Body of pancreas (tissue), 4 donors: ENCODE measurements at regions not wholly inside any gene's neighbourhood (a gene's known extent, or its start where the extent isn't known, plus 50 kb on each side); places are given as distances from the start of the nearest gene placed in this dataset.

Source experiments
- ATAC-seq: fragments of 150-250 bp; one replicate; pipeline ENCODE4 v1.9.1; 2016
- DNase-seq, 4 donors: peaks; one replicate each; pipeline ENCODE4 v3.0.0-alpha.2; 2019
- H3K27ac ChIP-seq, 4 donors: fragments of 200-600 bp; sonication (generic); 1 replicate in 3 of 4; 2 replicates in 1 of 4; pipeline versions ENCODE4 v1.5.1 to v1.6.1; 2016 to 2019; ENCODE audit warnings: mild to moderate bottlenecking in 1 of 4, mixed read lengths in 1 of 4, moderate library complexity in 1 of 4
- H3K27me3 ChIP-seq, 2 donors: fragments of 200-600 bp; sonication (generic); one replicate each; pipeline ENCODE4 v1.6.0; 2016; ENCODE audit warnings: mild to moderate bottlenecking in 1 of 2
- H3K36me3 ChIP-seq, 2 donors: fragments of 200-600 bp; sonication (generic); replicated peaks in 1 of 2; 2 replicates each; pipeline ENCODE4 v1.5.1; 2016; ENCODE audit warnings: low read depth in 2 of 2; ENCODE audit not compliant: insufficient read depth in 1 of 2
- H3K4me1 ChIP-seq: fragments of 200-600 bp; sonication (generic); one replicate; pipeline ENCODE4 v1.6.0; 2016
- H3K4me3 ChIP-seq, 2 donors: fragments of 200-600 bp; sonication (generic); 1 replicate in 1 of 2; 2 replicates in 1 of 2; pipeline ENCODE4 v1.5.1; 2016 to 2019
- H3K9me3 ChIP-seq, 3 donors: fragments of 200-600 bp; sonication (generic); 1 replicate in 2 of 3; 2 replicates in 1 of 3; pipeline ENCODE4 v1.5.1; 2016
- POLR2A ChIP-seq, 3 donors: fragments of 450-650 bp; IDR thresholded peaks; one replicate each; pipeline ENCODE4 v1.6.1; 2016; ENCODE audit warnings: antibody characterized with exemption in 3 of 3, mild to moderate bottlenecking in 2 of 3
- WGBS, 2 donors: methylation state at CpG; one replicate each; pipeline ENCODE4 v1.1.5; 2017; 5-methylcytosine and 5-hydroxymethylcytosine counted together
- intact Hi-C: fragments of 100-400 bp; cut with DNase I; formaldehyde crosslinking; loops from one replicate; pipeline ENCODE4 v1.15.1; 2023
- TF ChIP-seq, protein P1 (sequence below), 7 experiments: fragments of 450-650 bp in 4 of 7; fragments of 200-600 bp in 3 of 7; sonication (generic) in 3 of 7; IDR thresholded peaks; one replicate each; pipeline ENCODE4 v1.5.1; 2016 to 2019; ENCODE audit warnings: antibody characterized with exemption in 7 of 7

DNA sequence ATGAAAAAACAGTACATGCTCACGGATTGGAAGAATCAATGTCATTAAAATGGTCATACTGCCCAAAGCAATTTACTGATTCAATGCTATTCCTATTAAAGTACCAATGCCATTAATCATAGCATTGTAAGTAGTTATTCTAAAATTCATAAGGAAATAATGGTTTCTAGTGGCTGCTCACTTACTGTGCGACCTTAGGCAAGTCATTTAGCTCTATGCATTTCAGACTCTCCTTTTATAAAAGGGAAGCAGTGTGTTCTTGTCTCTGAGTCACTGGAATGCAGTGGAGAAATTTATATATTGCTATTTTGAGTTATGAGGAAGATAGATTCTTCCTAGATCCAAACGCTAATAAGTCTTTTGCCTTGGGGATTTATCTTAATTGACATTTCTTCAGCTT, 174.8 kb downstream of the KCNA4 start:
- TF ChIP-seq POLR2A (IDR thresholded peaks at IDR 0.05) = no peak
- TF ChIP-seq, protein P1, sequence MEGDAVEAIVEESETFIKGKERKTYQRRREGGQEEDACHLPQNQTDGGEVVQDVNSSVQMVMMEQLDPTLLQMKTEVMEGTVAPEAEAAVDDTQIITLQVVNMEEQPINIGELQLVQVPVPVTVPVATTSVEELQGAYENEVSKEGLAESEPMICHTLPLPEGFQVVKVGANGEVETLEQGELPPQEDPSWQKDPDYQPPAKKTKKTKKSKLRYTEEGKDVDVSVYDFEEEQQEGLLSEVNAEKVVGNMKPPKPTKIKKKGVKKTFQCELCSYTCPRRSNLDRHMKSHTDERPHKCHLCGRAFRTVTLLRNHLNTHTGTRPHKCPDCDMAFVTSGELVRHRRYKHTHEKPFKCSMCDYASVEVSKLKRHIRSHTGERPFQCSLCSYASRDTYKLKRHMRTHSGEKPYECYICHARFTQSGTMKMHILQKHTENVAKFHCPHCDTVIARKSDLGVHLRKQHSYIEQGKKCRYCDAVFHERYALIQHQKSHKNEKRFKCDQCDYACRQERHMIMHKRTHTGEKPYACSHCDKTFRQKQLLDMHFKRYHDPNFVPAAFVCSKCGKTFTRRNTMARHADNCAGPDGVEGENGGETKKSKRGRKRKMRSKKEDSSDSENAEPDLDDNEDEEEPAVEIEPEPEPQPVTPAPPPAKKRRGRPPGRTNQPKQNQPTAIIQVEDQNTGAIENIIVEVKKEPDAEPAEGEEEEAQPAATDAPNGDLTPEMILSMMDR (IDR thresholded peaks at IDR 0.05) = no peak
- Histone ChIP-seq H3K36me3 (no peaks in the 10 kb centered on the region), H3K27me3 (no peaks in the 10 kb centered on the region), H3K27ac (no peak overlapping the region), H3K9me3 (no peaks in the 10 kb centered on the region), H3K4me1 (no peaks in the 10 kb centered on the region), H3K4me3 (no peak overlapping the region)
- intact Hi-C loops = no loop called here
- DNase-seq (no peak), ATAC-seq (no peak)
- 53 to 59% methylated on average over 3 of the region's 3 CpGs for WGBS, 2 donors

DNA sequence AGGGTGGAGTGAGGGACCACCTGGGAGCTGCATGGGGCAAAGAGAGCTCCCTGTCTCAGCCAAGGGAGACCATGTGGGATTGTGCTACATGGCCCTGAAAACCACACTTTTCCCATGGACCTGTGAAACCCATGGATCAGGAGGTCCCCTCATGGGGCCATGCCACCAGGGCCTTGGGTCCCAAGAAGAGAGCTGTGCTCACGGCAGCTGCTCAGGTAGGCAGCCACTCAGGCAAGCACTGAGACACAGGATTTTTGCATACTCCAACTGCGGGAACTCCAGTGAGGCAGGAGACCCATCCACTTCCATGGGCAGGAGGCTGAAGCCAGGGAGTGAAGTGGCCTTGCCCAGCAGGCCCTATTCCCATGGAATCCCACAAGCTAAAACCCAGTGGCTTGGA, 190.0 kb downstream of the KCNA4 start:
- no peaks in the 10 kb centered on the region for H3K27me3 ChIP-seq
- TF ChIP-seq, protein P1 (IDR thresholded peaks at IDR 0.05) = no peak
- TF ChIP-seq POLR2A (IDR thresholded peaks at IDR 0.05) = no peak
- no peak for DNase-seq
- no peaks in the 10 kb centered on the region for H3K36me3 ChIP-seq
- H3K4me1 ChIP-seq = no peaks in the 10 kb centered on the region
- ATAC-seq = no peak
- no peak overlapping the region for H3K4me3 ChIP-seq
- no peaks in the 10 kb centered on the region for H3K9me3 ChIP-seq
- WGBS, 2 donors = 73 to 79% methylated on average over 2 of the region's 2 CpGs
- no peak overlapping the region for H3K27ac ChIP-seq
- intact Hi-C loops = no loop called here

DNA sequence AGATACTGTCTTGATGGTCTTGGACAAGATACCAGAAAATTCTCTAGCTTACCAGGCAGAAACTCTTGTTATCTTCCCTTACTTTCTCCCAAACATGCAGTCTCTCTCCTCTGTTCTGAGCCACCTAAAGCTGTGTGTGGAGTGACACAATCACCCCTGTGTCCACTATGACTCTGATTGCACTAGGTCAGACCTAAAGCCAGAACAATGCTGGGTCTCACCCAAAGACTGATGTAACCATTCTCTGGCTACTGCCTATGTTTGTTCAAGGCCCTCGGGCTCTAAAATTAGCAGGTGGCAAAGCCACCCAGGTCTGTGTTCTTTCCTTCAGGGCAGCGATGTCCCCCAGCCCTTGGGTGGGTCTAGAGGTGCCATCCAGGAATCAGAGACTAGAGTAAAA, 200.5 kb downstream of the KCNA4 start:
- no peak for DNase-seq
- H3K27ac ChIP-seq = no peak overlapping the region
- H3K36me3 ChIP-seq = no peaks in the 10 kb centered on the region
- no peak for ATAC-seq
- intact Hi-C loops = no loop called here
- no peaks in the 10 kb centered on the region for H3K9me3 ChIP-seq
- TF ChIP-seq, protein P1 (IDR thresholded peaks at IDR 0.05) = no peak
- TF ChIP-seq POLR2A (IDR thresholded peaks at IDR 0.05) = no peak
- 45 to 58% methylated on average over 2 of the region's 2 CpGs for WGBS, 2 donors
- H3K27me3 ChIP-seq = no peaks in the 10 kb centered on the region
- H3K4me1 ChIP-seq = no peaks in the 10 kb centered on the region
- H3K4me3 ChIP-seq = no peak overlapping the region

DNA sequence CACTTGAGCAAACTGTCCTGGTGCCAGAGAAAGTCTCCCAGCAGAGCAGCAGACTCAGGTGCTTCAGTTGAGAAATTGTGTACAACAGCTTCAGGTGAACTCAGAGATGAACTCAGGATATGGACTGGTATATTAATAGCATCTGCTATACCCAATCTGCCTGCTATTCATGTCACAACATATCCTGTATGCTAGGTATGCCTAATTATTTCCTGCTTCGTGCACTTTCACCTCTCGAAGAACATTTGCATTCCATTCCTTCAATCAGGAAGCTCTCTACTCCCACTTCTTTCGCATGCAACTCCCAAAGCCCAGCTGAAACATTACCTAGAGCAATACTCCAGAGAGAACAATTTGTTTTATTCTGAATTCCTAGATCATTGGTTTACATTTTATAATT, 207.7 kb downstream of the KCNA4 start:
- Histone ChIP-seq H3K4me3 (no peak overlapping the region), H3K27ac (no peak overlapping the region), H3K4me1 (no peaks in the 10 kb centered on the region), H3K36me3 (no peaks in the 10 kb centered on the region), H3K27me3 (no peaks in the 10 kb centered on the region), H3K9me3 (no peaks in the 10 kb centered on the region)
- WGBS, 2 donors = 28 to 33% methylated on average over 3 of the region's 3 CpGs
- TF ChIP-seq POLR2A (IDR thresholded peaks at IDR 0.05) = no peak
- TF ChIP-seq, protein P1 (IDR thresholded peaks at IDR 0.05) = no peak
- no peak for DNase-seq
- no peak for ATAC-seq
- intact Hi-C loops = no loop called here

DNA sequence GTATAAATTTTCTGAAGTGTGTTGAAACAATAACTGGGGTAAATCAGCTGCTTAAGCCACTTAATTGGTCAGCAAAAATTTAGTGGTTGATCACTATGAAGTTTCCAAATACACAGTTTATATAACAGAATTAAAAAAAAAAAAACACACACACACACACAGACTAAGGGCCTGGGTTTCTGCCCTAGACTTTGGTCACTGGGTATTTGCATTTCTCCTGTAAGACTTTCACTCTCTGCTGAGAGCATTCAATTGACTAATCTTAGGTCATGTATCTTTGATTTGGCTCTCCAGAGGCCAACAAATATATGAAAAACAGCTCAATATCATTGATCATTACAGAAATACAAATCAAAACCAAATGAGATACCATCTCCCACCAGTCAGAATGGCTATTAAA, 214.3 kb downstream of the KCNA4 start:
- no peak for DNase-seq
- Histone ChIP-seq H3K4me3 (no peak overlapping the region), H3K27me3 (no peaks in the 10 kb centered on the region), H3K36me3 (no peaks in the 10 kb centered on the region), H3K9me3 (no peaks in the 10 kb centered on the region), H3K27ac (no peak overlapping the region), H3K4me1 (no peaks in the 10 kb centered on the region)
- TF ChIP-seq, protein P1 (IDR thresholded peaks at IDR 0.05) = no peak
- no peak for TF ChIP-seq POLR2A (IDR thresholded peaks at IDR 0.05)
- ATAC-seq = no peak
- intact Hi-C loops = no loop called here
